Activated effector memory CD4-positive, alpha-beta T cell treated with Interleukin-2 at 50 U/mL for 16 hours (primary cell): ENCODE measurements at regions not wholly inside any gene's neighbourhood (a gene's known extent, or its start where the extent isn't known, plus 50 kb on each side); places are given as distances from the start of the nearest gene placed in this dataset.
A peak's percentile ranks its signal among the peaks of the same experiment; 100 is the strongest.
"Not testable (repeated sequence)": the region's sequence is repeated elsewhere in the genome, so short reads cannot be mapped to it uniquely, and the experiment has no call there.

Source experiments
- DNase-seq: peaks from one replicate; pipeline ENCODE4 v3.0.0-alpha.2; 2020

- no peak for DNase-seq
Observed at GRCh38 chr12:96085475-96085874, 50.1 kb upstream of the LTA4H start.

GRCh38 chr12:96086190-96086589 is 50.8 kb upstream of the LTA4H start:
- not testable (repeated sequence) for DNase-seq

GRCh38 chr12:96091833-96092232 is 56.4 kb upstream of the LTA4H start:
- no peak for DNase-seq

- DNase-seq, result no peak
Observed at GRCh38 chr12:96093543-96094196, 58.3 kb upstream of the LTA4H start.

- no peak for DNase-seq
Observed at GRCh38 chr12:96094201-96094600, 58.8 kb upstream of the LTA4H start.

GRCh38 chr12:96098631-96099030 is 63.2 kb upstream of the LTA4H start:
- no peak for DNase-seq

GRCh38 chr12:96099421-96099820 is 64.0 kb upstream of the LTA4H start:
- no peak for DNase-seq

GRCh38 chr12:96099986-96100385 is 64.6 kb upstream of the LTA4H start:
- peak; percentile 9 for DNase-seq

GRCh38 chr12:96101806-96102205 is 66.4 kb upstream of the LTA4H start:
- DNase-seq, result no peak

GRCh38 chr12:96103067-96103644 is 67.8 kb upstream of the LTA4H start:
- DNase-seq, result no peak

- no peak for DNase-seq
Observed at GRCh38 chr12:96104566-96104965, 69.2 kb upstream of the LTA4H start.

GRCh38 chr12:96106137-96106536 is 70.8 kb upstream of the LTA4H start:
- no peak for DNase-seq

GRCh38 chr12:96107236-96107635 is 71.8 kb upstream of the LTA4H start:
- no peak for DNase-seq

- peak; percentile 17 for DNase-seq
Observed at GRCh38 chr12:96108321-96108720, 72.9 kb upstream of the LTA4H start.

- not testable (repeated sequence) for DNase-seq
Observed at GRCh38 chr12:96108941-96109340, 73.6 kb upstream of the LTA4H start.

GRCh38 chr12:96112733-96113132 is 77.3 kb upstream of the LTA4H start:
- no peak for DNase-seq

- DNase-seq, result no peak
Observed at GRCh38 chr12:96117460-96117859, 76.7 kb upstream of the ELK3 start.

- no peak for DNase-seq
Observed at GRCh38 chr12:96120359-96121100, 73.6 kb upstream of the ELK3 start.

GRCh38 chr12:96121271-96121711 is 72.9 kb upstream of the ELK3 start:
- no peak for DNase-seq

GRCh38 chr12:96128292-96128691 is 65.9 kb upstream of the ELK3 start:
- not testable (repeated sequence) for DNase-seq

GRCh38 chr12:96130396-96131059 is 63.6 kb upstream of the ELK3 start:
- no peak for DNase-seq

GRCh38 chr12:96131230-96131788 is 62.9 kb upstream of the ELK3 start:
- no peak for DNase-seq

GRCh38 chr12:96132819-96133218 is 61.4 kb upstream of the ELK3 start:
- no peak for DNase-seq
